Kidney (tissue), 13 donors: ENCODE measurements at regions not wholly inside any gene's neighbourhood (a gene's known extent, or its start where the extent isn't known, plus 50 kb on each side); places are given as distances from the start of the nearest gene placed in this dataset.

Experiments
- DNase-seq, 5 donors: peaks; one replicate each; pipeline ENCODE4 v3.0.0-alpha.2; 2013 to 2020
- FAIRE-seq: peaks from 2 replicates; lab custom pipeline; 2012; peaks lifted over from hg19 to GRCh38; lab: Jason Lieb, UNC
- H3K27ac ChIP-seq, 2 donors: one replicate each; pipeline ENCODE4 v1.7.0; 2013; ENCODE audit warnings: low read depth in 2 of 2, low read length in 2 of 2, inconsistent platforms in 1 of 2
- H3K27me3 ChIP-seq: one replicate; pipeline ENCODE4 v1.7.1; 2013; ENCODE audit warnings: low read length, inconsistent platforms; ENCODE audit not compliant: control insufficient read depth, insufficient read depth
- H3K36me3 ChIP-seq, 3 donors: one replicate each; pipeline versions ENCODE4 v1.7.0 to v1.7.1; 2013; ENCODE audit warnings: low read length in 3 of 3, control low read depth in 1 of 3, inconsistent platforms in 1 of 3; ENCODE audit not compliant: insufficient read depth in 3 of 3, control insufficient read depth in 2 of 3
- H3K4me1 ChIP-seq, 3 donors: one replicate each; pipeline versions ENCODE4 v1.7.0 to v1.7.1; 2013; ENCODE audit warnings: low read length in 3 of 3, inconsistent platforms in 1 of 3, low read depth in 1 of 3; ENCODE audit not compliant: control insufficient read depth in 2 of 3, insufficient read depth in 2 of 3
- H3K4me3 ChIP-seq, 3 donors: one replicate each; pipeline versions ENCODE4 v1.7.0 to v1.8.1; 2013; ENCODE audit warnings: low read length in 3 of 3, control low read depth in 1 of 3, inconsistent platforms in 1 of 3
- H3K9ac ChIP-seq, 3 donors: one replicate each; pipeline versions ENCODE4 v1.7.0 to v1.7.1; 2013; ENCODE audit warnings: low read length in 3 of 3, control low read depth in 1 of 3, inconsistent platforms in 1 of 3
- H3K9me3 ChIP-seq, 3 donors: one replicate each; pipeline versions ENCODE4 v1.7.0 to v1.7.1; 2013; ENCODE audit warnings: low read length in 3 of 3, control low read depth in 1 of 3, inconsistent platforms in 1 of 3; ENCODE audit not compliant: control insufficient read depth in 2 of 3, insufficient read depth in 1 of 3
- CTCF ChIP-seq: IDR thresholded peaks from 3 replicates; pipeline ENCODE4 v1.5.1; 2012; ENCODE audit warnings: mild to moderate bottlenecking, moderate library complexity, borderline replicate concordance; ENCODE audit not compliant: insufficient read depth; ENCODE audit errors: extremely low read depth
- intact Hi-C: fragments of 100-400 bp; cut with DNase I; formaldehyde crosslinking; loops from one replicate; pipeline ENCODE4 v1.11.1; 2022
- donor health status: control.
- donor health status: control.
- donor health status: control.
- donor health status: control.
- donor health status: control.
- donor health status: DM: yes; HTN: yes; CAD: no.
- donor health status: Normal renal cell carcinoma (clear cell type).

GRCh38 chr4:3343358-3343757 is 50.5 kb downstream of the RGS12 start:
- no peak overlapping the region for H3K27ac ChIP-seq
- FAIRE-seq, result no peak
- no peak for DNase-seq

GRCh38 chr4:3344104-3344503 is 51.3 kb downstream of the RGS12 start:
- Histone ChIP-seq H3K9ac (no peak overlapping the region), H3K27me3 (no peaks in the 10 kb centered on the region), H3K4me1 (no peaks in the 10 kb centered on the region), H3K36me3 (peaks cover 0 to 2% (median 0%) of the 10 kb centered on the region in 3 donors), H3K27ac (no peak overlapping the region), H3K9me3 (no peaks in the 10 kb centered on the region), H3K4me3 (no peak overlapping the region)
- TF ChIP-seq CTCF, result no peak
- intact Hi-C loops, result loop anchor here (10.0 kb wide), 1 partner anchor 101 kb away; the partner anchor contains the start of gene HGFAC
- DNase-seq (no peak), FAIRE-seq (no peak)

More at GRCh38 chr4:3343358-3343757, 50.5 kb downstream of the RGS12 start:
- Histone ChIP-seq H3K36me3 (peaks cover 0 to 2% (median 0%) of the 10 kb centered on the region in 3 donors), H3K9ac (no peak overlapping the region), H3K9me3 (no peaks in the 10 kb centered on the region), H3K4me3 (no peak overlapping the region), H3K4me1 (no peaks in the 10 kb centered on the region), H3K27me3 (no peaks in the 10 kb centered on the region)
- no peak for TF ChIP-seq CTCF
- intact Hi-C loops, result loop anchor here (10.0 kb wide), 1 partner anchor 101 kb away; the partner anchor contains the start of gene HGFAC

DNA sequence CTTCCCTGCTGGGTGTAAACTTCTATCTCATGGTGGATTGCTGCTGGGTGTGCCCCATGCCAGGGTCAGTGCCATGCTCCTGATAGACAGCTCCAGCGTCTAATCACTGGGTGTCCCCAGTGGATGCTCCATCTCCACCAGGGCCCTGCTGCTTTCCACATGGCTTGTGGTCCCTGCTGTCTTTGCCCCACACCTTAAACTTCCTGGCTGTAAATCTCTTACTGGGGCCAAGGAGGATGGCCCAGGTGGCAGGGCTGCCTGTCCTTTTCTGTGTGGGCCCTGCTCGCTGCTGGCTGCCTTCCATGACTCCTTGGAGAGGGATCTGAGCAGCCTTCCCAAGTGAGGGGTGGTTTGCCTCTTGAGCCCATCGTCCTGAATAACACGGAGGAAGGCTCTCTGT is 51.8 kb downstream of the RGS12 start:
- TF ChIP-seq CTCF, result no peak
- FAIRE-seq, result no peak
- no peaks in the 10 kb centered on the region for H3K4me1 ChIP-seq

GRCh38 chr4:3345384-3345783 is 52.6 kb downstream of the RGS12 start:
- Histone ChIP-seq H3K27me3 (no peaks in the 10 kb centered on the region), H3K36me3 (peaks cover 0 to 2% (median 0%) of the 10 kb centered on the region in 3 donors), H3K9ac (no peak overlapping the region), H3K4me1 (no peaks in the 10 kb centered on the region), H3K27ac (no peak overlapping the region), H3K9me3 (no peaks in the 10 kb centered on the region), H3K4me3 (no peak overlapping the region)
- intact Hi-C loops, result loop anchor here (10.0 kb wide), 1 partner anchor 99 kb away; the partner anchor contains the start of gene HGFAC
- FAIRE-seq (no peak), DNase-seq (no peak)
- no peak for TF ChIP-seq CTCF

More for the DNA sequence above, 51.8 kb downstream of the RGS12 start:
- Histone ChIP-seq H3K36me3 (peaks cover 0 to 2% (median 0%) of the 10 kb centered on the region in 3 donors), H3K4me3 (no peak overlapping the region), H3K27ac (no peak overlapping the region), H3K27me3 (no peaks in the 10 kb centered on the region), H3K9me3 (no peaks in the 10 kb centered on the region), H3K9ac (no peak overlapping the region)
- no peak for DNase-seq
- intact Hi-C loops, result loop anchor here (10.0 kb wide), 1 partner anchor 100 kb away; the partner anchor contains the start of gene HGFAC
